RWPE2 (cell line): ENCODE measurements at regions not wholly inside any gene's neighbourhood (a gene's known extent, or its start where the extent isn't known, plus 50 kb on each side); places are given as distances from the start of the nearest gene placed in this dataset.
"Not testable (repeated sequence)": the region's sequence is repeated elsewhere in the genome, so short reads cannot be mapped to it uniquely, and the experiment has no call there.

Experiments
- ATAC-seq: fragments of 200-7000 bp; cut with Tn5 transposase; 3 replicates; pipeline ENCODE4 v1.9.1; 2021; ENCODE audit warnings: low read depth
- DNase-seq: peaks from one replicate; pipeline ENCODE4 v3.0.0-alpha.2; 2020; ENCODE audit warnings: low spot score
- H3K27ac ChIP-seq: fragments of 450-650 bp; 2 replicates; pipeline ENCODE4 v1.5.1; 2017; ENCODE audit warnings: mild to moderate bottlenecking; ENCODE audit not compliant: poor library complexity, severe bottlenecking
- H3K27me3 ChIP-seq: fragments of 250-450 bp; sonication (Bioruptor Pico); 2 replicates; pipeline ENCODE4 v1.5.1; 2021; ENCODE audit warnings: mild to moderate bottlenecking, moderate library complexity; ENCODE audit not compliant: insufficient read depth, poor library complexity, severe bottlenecking
- H3K36me3 ChIP-seq: fragments of 250-450 bp; sonication (Bioruptor Pico); 2 replicates; pipeline ENCODE4 v1.5.1; 2020; ENCODE audit warnings: low read depth, mild to moderate bottlenecking, moderate library complexity
- H3K4me1 ChIP-seq: fragments of 250-450 bp; sonication (Bioruptor Pico); 2 replicates; pipeline ENCODE4 v1.5.1; 2021; ENCODE audit warnings: mild to moderate bottlenecking, moderate library complexity; ENCODE audit not compliant: insufficient read depth, poor library complexity, severe bottlenecking
- H3K4me3 ChIP-seq: fragments of 250-450 bp; sonication (Bioruptor Pico); 2 replicates; pipeline ENCODE4 v1.5.1; 2021; ENCODE audit warnings: mild to moderate bottlenecking, moderate library complexity; ENCODE audit not compliant: severe bottlenecking
- H3K9me3 ChIP-seq: fragments of 250-450 bp; sonication (Bioruptor Pico); 2 replicates; pipeline ENCODE4 v1.5.1; 2021; ENCODE audit warnings: mild to moderate bottlenecking, moderate library complexity; ENCODE audit not compliant: severe bottlenecking
- TF ChIP-seq, protein P1 (sequence below): fragments of 450-650 bp; IDR thresholded peaks from one replicate; pipeline ENCODE4 v1.5.1; 2017; ENCODE audit warnings: mild to moderate bottlenecking, moderate library complexity; ENCODE audit not compliant: poor library complexity, severe bottlenecking

- Histone ChIP-seq H3K27ac (no peak overlapping the region), H3K9me3 (peaks cover 7% of the 10 kb centered on the region), H3K4me3 (no peak overlapping the region), H3K4me1 (no peaks in the 10 kb centered on the region), H3K27me3 (no peaks in the 10 kb centered on the region), H3K36me3 (no peaks in the 10 kb centered on the region)
- no peak for DNase-seq
- ATAC-seq: no peak
- TF ChIP-seq, protein P1, sequence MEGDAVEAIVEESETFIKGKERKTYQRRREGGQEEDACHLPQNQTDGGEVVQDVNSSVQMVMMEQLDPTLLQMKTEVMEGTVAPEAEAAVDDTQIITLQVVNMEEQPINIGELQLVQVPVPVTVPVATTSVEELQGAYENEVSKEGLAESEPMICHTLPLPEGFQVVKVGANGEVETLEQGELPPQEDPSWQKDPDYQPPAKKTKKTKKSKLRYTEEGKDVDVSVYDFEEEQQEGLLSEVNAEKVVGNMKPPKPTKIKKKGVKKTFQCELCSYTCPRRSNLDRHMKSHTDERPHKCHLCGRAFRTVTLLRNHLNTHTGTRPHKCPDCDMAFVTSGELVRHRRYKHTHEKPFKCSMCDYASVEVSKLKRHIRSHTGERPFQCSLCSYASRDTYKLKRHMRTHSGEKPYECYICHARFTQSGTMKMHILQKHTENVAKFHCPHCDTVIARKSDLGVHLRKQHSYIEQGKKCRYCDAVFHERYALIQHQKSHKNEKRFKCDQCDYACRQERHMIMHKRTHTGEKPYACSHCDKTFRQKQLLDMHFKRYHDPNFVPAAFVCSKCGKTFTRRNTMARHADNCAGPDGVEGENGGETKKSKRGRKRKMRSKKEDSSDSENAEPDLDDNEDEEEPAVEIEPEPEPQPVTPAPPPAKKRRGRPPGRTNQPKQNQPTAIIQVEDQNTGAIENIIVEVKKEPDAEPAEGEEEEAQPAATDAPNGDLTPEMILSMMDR: no peak
Measured at GRCh38 chr5:44150075-44150723, 239.0 kb downstream of the FGF10 start.

- not testable (repeated sequence) for ATAC-seq, H3K27me3 ChIP-seq, H3K4me1 ChIP-seq, H3K4me3 ChIP-seq, DNase-seq, H3K36me3 ChIP-seq, H3K27ac ChIP-seq, H3K9me3 ChIP-seq
Measured at GRCh38 chr5:44117947-44118346, 271.3 kb downstream of the FGF10 start.

- not testable (repeated sequence) for ATAC-seq, H3K4me3 ChIP-seq, H3K9me3 ChIP-seq, H3K27ac ChIP-seq, H3K27me3 ChIP-seq, DNase-seq, H3K4me1 ChIP-seq, H3K36me3 ChIP-seq
Measured at GRCh38 chr5:44108232-44108631, 281.0 kb downstream of the FGF10 start.

- Histone ChIP-seq H3K27me3 (peaks cover 12% of the 10 kb centered on the region), H3K27ac (no peak overlapping the region), H3K4me3 (no peak overlapping the region), H3K4me1 (no peaks in the 10 kb centered on the region), H3K9me3 (no peaks in the 10 kb centered on the region), H3K36me3 (no peaks in the 10 kb centered on the region)
- DNase-seq (no peak), ATAC-seq (no peak)
- TF ChIP-seq, protein P1: no peak
Measured at GRCh38 chr5:44099643-44100042, 289.6 kb downstream of the FGF10 start.

GRCh38 chr5:44089424-44090144 is 299.6 kb downstream of the FGF10 start:
- TF ChIP-seq, protein P1: no peak
- H3K27ac ChIP-seq: no peak overlapping the region
- DNase-seq (no peak), ATAC-seq (no peak)
- no peaks in the 10 kb centered on the region for H3K36me3 ChIP-seq
- no peaks in the 10 kb centered on the region for H3K9me3 ChIP-seq
- peaks cover 6% of the 10 kb centered on the region for H3K27me3 ChIP-seq
- H3K4me3 ChIP-seq: no peak overlapping the region
- H3K4me1 ChIP-seq: no peaks in the 10 kb centered on the region

DNA sequence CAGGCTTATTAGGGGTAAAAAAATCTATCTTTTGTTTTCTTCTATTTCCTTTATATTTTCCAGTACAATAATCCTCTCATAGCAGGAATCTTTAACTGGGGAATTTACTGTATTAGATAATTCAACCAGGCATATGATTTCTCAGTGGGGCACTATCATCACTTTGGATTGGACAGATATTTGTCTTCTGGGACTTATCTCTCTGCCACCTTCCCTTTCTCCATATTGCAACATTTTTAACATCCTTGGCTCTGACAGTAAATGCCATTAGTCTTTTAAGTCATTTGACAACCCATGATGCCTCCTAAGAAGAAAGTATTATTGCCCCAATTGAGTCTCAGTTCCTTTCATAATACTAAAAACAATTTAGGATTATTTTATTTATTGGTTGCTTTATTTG is 304.1 kb downstream of the FGF10 start:
- TF ChIP-seq, protein P1: no peak
- Histone ChIP-seq H3K4me1 (no peaks in the 10 kb centered on the region), H3K27ac (no peak overlapping the region), H3K4me3 (no peak overlapping the region), H3K36me3 (no peaks in the 10 kb centered on the region), H3K9me3 (no peaks in the 10 kb centered on the region), H3K27me3 (peaks cover 3% of the 10 kb centered on the region)
- DNase-seq: no peak
- no peak for ATAC-seq

DNA sequence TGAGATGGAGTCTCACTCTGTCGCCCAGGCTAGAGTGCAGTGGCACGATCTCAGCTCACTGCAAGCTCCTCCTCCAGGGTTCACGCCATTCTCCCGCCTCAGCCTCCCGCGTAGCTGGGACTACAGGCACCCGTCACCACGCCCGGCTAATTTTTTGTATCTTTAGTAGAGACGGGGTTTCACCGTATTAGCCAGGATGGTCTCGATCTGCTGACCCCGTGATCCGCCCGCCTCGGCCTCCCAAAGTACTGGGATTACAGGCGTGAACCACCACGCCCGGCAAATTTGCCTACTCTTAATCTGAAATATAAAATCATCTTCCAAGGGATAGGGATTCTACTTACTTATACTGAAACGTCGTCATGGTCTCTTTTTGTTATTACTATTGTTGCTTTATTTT is 314.7 kb downstream of the FGF10 start:
- H3K27me3 ChIP-seq: not testable (repeated sequence)

More for the DNA sequence above, 314.7 kb downstream of the FGF10 start:
- DNase-seq, H3K36me3 ChIP-seq, H3K9me3 ChIP-seq, H3K4me3 ChIP-seq, H3K4me1 ChIP-seq, H3K27ac ChIP-seq, ATAC-seq: not testable (repeated sequence)
